ENCODE measurements at regions not wholly inside any gene's neighbourhood (a gene's known extent, or its start where the extent isn't known, plus 50 kb on each side); places are given as distances from the start of the nearest gene placed in this dataset.

GRCh38 chr20:61127311-61128039 lies 124.6 kb upstream of the CDH4 start:
- Histone ChIP-seq H3K36me3 (no peaks in the 10 kb centered on the region), H3K27me3 (no peaks in the 10 kb centered on the region), H3K27ac (no peak overlapping the region), H3K4me1 (no peaks in the 10 kb centered on the region), H3K4me3 (no peak overlapping the region), H3K9me3 (no peaks in the 10 kb centered on the region)
- DNase-seq (ENCODE audit: low spot score in 2 of 2) = no peak
- TF ChIP-seq CTCF (IDR thresholded peaks at IDR 0.05) = no peak
- intact Hi-C loops (cut with DNase I) = no loop called here

DNA sequence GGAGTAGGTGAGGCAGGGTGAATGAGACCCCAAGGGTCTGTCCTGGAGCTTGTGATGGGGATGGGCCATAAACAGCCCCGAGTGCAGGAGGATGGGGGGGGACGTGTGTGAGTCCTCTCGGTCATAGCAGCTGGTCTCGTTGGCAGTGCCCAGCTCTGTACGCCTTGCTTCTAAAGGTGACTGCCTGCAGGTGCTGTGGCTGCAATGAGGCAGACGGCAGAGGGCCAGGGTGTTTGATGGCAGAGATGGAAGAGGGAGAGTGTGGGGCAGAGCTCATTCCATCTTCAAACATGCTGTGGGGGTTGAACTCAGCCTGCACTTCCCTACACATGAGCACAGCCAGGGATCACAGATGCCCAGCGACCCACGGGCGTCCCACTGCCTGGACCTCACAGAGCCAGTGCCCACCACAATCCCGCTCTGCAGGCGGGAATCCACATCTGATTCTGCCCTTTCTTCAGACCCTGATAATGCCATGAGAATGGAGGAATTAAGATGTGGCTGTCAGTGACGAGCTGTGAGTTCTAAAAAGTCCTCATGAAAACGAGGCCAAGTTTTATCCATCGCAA lies 123.3 kb upstream of the CDH4 start:
- Histone ChIP-seq H3K4me1 (no peaks in the 10 kb centered on the region), H3K9me3 (no peaks in the 10 kb centered on the region), H3K27ac (no peak overlapping the region), H3K4me3 (no peak overlapping the region), H3K27me3 (no peaks in the 10 kb centered on the region), H3K36me3 (no peaks in the 10 kb centered on the region)
- no peak for DNase-seq (ENCODE audit: low spot score in 2 of 2)
- TF ChIP-seq CTCF (IDR thresholded peaks at IDR 0.05) = no peak
- intact Hi-C loops (cut with DNase I) = no loop called here

- H3K9me3 ChIP-seq = no peaks in the 10 kb centered on the region
- TF ChIP-seq CTCF (IDR thresholded peaks at IDR 0.05) = no peak
- no peaks in the 10 kb centered on the region for H3K36me3 ChIP-seq
- intact Hi-C loops (cut with DNase I) = no loop called here
- no peaks in the 10 kb centered on the region for H3K27me3 ChIP-seq
- no peak overlapping the region for H3K27ac ChIP-seq
- DNase-seq (ENCODE audit: low spot score in 2 of 2) = no peak
- H3K4me1 ChIP-seq = no peaks in the 10 kb centered on the region
- no peak overlapping the region for H3K4me3 ChIP-seq
Observed at GRCh38 chr20:61129311-61129710, 122.8 kb upstream of the CDH4 start.

DNA sequence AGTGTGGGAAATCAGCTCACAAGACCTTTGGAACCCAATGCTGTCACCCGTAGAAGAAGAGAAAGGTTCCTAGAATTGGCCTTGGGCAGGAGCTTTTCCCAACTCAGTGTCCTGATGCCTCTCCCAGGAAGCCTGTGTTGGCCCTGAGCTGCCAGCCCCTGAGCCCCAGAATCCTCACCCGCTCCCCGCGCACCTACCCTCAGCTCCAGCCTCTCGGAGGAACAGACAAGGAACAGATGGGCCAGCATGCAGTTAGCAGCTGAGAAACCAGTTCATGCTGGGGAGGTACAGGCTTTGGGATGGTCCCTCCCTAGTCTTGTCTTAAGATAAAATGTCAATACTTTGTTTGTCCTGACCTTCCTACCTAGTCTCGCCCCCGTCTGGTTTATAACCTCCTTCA lies 121.9 kb upstream of the CDH4 start:
- no peak overlapping the region for H3K27ac ChIP-seq
- no peak for DNase-seq (ENCODE audit: low spot score in 2 of 2)

DNA sequence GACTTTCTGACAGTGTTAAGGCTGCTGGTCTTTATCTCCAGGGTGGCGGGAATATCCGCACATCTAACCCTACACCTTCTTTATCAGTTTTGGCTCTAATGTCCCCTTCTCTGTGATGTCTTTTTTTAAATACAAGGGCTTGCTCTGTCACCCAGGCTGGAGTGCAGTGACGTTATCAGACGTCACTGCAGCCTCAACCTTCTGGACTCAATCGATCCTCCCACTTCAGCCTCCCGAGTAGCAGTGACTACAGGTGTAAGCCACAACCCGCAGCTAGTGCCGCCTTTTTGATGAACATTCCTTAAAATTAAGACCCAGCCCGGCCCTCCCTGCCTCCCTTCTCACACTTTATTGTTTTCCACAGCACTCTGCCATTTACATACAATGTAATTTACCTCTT lies 120.1 kb upstream of the CDH4 start:
- no peak overlapping the region for H3K4me3 ChIP-seq
- H3K27me3 ChIP-seq = no peaks in the 10 kb centered on the region
- H3K27ac ChIP-seq = no peak overlapping the region
- intact Hi-C loops (cut with DNase I) = no loop called here
- H3K36me3 ChIP-seq = no peaks in the 10 kb centered on the region
- TF ChIP-seq CTCF (IDR thresholded peaks at IDR 0.05) = no peak
- no peaks in the 10 kb centered on the region for H3K9me3 ChIP-seq
- H3K4me1 ChIP-seq = no peaks in the 10 kb centered on the region
- no peak for DNase-seq (ENCODE audit: low spot score in 2 of 2)

More for the DNA sequence above, 121.9 kb upstream of the CDH4 start:
- intact Hi-C loops (cut with DNase I) = no loop called here
- Histone ChIP-seq H3K36me3 (no peaks in the 10 kb centered on the region), H3K4me3 (no peak overlapping the region), H3K4me1 (no peaks in the 10 kb centered on the region), H3K9me3 (no peaks in the 10 kb centered on the region), H3K27me3 (no peaks in the 10 kb centered on the region)
- TF ChIP-seq CTCF (IDR thresholded peaks at IDR 0.05) = no peak

Data from ascending aorta (tissue), 2 donors.